A172 (cell line): ENCODE measurements at regions not wholly inside any gene's neighbourhood (a gene's known extent, or its start where the extent isn't known, plus 50 kb on each side); places are given as distances from the start of the nearest gene placed in this dataset.
"Not testable (repeated sequence)": the region's sequence is repeated elsewhere in the genome, so short reads cannot be mapped to it uniquely, and the experiment has no call there.

Experiments
- DNase-seq: peaks from one replicate; pipeline ENCODE4 v3.0.0-alpha.2; 2015; ENCODE audit warnings: low spot score

DNA sequence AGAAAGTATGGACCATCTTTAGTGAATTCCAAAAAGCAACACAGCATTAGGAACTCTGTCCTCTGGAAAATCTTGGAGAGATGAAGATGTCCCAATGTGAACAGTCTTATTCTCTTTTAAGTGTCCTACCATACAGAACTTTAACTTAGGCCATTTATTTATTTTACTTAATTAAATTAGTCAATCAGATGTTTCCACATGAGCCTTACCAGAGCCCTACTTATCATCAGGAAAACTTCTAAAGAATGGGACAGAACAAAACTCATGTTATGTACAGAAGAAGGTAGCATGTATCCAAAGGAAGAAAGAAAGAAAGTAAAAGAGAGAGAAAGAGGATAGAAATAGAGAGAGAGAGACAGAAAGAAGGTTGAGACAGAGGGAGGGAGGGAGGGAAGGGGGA is 276.4 kb downstream of the ETV1 start:
- no peak for DNase-seq

DNA sequence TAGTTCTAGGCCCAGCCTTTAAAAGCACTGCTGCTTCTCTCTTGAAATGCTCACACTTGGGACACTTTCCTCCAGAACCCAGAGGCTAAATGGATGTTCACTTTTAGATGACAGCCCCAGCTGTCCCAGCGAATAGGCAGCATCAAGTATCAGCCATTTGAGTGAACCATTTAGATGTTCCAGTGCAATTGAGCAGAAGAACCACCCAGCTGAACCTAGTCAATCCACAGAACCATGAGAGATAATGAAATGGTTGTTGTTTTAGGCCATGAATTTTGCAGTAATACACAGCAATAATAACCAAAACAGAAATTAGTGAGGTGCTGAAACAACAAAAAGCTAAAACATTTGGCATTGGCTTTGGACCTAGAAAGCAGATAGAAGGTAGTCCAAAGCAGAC is 273.9 kb downstream of the ETV1 start:
- DNase-seq: no peak

DNA sequence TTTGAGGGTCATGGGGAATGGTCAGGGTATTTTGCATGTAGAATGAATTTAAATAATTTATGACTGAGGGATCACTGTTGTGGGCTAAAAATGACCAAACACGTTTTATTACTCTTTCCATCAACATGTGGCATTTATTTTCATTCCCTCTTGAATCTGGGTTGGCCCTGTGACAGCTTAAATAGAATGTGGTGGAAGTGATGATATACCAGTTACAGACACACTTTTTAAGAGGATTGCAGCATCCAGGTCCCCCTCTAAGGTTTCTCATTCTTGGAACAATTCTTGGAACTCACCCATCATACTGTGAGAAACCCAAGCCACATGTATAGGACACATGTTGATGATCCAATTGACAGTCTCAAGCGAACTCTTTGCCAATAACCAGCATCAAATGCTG is 272.4 kb downstream of the ETV1 start:
- DNase-seq: no peak

DNA sequence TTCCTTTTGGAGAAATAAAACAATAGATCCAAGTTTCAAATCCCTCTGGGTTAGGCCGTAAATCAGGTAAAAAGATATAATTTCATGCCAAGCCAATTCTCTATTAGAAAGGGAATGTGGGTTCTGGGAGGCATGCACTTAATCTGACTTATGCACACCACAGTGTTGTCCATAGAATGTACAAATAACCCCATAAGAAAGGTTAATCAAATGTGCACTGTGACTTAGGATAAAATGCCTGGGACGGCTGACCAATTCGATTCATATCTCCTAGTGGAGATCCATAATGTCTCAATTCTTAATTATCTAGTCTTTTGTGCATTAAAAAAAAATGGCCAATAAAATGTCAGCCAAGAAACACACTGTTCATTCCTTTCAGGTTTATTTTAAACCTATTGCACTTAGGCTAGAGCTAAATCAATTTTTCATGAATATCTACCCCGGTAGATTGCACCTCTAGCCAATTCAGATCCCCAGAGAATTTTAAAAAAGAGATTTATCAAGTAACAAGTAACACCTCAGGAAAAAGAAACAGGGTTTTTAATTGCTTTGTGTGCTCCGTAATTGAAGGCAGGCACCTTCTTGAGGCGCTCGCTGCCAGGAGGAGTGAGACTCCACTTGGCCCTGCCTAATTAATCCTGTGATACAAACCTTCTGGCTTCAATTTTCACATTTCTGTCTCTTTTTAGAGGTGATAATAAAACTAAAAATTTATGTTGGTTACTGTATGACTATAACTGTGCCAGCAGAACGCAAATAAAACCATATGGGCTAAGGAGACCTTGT is 265.1 kb downstream of the ETV1 start:
- DNase-seq: no peak

DNA sequence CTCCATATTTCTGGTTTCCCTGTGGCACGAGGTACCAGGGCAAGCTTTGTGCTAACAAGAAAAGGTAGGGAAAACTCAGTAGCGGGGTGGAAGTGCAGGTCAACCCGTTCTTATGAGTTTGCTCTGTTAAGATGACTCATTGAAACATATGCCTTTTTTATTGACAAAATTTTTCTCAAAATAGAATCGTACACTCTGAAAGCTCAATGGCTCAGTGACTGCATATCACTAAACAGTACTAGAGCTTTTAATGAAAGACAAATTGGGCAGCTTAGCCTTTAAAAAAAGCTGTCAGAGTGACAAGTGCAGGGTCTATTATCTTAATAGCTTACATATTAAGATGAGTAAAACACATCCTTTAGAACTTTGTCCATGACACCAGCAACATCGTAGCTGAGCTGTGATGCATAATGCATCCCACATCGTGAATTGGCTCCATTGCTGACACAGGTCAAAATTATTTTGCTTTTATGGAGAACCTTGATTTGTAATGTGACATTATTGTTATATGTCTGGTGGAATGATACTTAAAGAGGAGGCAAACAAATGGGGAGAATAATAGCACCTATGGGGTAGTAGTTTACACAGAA is 264.4 kb downstream of the ETV1 start:
- DNase-seq: no peak

DNA sequence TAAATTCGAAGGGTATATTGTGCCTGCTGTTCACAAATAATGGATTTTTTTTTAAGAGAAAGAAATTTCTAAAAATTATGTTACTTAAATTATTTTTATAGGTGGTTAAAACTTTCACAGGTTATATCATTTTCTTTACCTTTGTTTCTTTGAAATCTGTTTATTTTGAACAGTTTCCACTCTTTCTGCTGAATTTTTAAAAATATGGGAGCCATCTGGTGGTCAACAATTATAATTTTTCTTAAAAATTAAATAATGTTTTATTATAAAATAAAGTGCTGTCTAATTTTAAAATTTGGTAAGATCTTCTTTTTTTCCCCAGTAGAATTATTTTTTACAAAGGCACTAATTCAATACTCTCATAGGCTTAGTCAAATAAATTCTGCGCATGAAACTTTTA is 263.9 kb downstream of the ETV1 start:
- DNase-seq: no peak

DNA sequence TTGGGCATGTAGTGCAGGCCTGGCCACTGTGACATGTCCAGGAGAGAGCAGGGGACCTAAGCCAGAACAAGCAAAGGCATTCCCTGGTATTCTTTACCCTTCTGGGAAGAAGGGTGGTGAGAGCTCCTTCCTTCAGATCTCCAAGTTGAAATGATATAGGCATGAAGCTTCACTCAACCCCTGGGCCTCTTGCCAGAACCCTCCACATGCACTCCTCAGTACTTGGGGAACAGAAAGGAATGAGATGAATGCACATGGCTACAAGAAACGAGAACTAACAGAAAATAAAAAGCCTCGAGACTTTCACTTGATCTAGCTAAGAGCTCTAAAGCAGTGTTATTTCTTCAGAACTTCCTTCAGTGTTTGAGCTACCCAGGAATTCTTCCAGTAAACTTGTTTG is 262.2 kb downstream of the ETV1 start:
- DNase-seq: no peak

DNA sequence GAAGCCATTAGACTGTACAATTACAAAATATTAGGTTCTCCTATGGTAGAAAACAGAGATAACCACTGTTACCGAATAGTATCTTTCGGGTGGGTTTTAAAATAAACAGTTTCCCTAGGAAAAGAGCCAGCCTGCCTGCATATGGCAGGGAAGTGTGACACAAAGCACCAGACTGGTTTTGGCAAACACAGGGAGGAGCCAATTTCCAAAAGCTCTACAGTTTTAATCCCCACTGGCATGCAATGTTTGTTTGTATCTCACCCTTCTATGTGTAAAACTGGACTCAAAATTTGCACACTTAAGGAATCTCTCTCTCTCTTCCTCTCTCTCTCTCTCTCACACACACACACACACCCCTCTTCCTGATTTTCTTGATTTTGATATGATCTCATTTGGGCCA is 261.7 kb downstream of the ETV1 start:
- DNase-seq: no peak

DNA sequence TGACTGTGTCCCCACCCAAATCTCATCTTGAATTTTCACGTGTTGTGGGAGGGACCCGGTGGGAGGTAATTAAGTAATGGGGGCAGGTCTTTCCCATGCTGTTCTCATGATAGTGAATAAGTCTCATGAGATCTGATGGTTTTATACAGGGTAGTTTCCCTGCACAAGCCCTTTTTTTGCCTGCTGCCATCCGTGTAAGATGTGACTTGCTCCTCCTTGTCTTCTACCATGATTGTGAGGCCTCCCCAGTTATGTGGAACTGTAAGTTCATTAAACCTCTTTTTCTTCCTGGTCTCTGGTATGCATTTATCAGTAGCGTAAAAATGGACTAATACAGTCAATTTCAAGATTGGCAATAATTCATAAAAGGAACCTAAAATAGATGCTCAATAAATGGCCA is 261.0 kb downstream of the ETV1 start:
- DNase-seq: not testable (repeated sequence)

DNA sequence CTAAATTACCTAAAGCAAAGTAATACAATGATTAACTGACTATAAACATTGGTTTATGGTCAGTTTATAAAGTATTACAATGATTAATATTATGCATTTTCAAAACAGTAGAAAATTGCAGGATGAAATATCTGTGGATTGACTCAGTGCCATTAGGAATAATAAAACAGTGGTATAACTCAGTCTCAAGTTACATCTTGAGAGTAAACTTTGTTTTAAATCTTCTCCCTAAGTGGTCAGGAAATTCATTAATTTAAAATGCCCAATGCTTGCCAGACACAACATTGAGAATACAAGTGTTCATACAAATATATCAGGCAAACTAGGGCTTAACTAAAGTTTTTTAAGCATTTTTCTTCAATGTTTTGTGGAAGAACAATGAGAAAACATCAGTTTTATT is 257.8 kb downstream of the ETV1 start:
- DNase-seq: no peak

DNA sequence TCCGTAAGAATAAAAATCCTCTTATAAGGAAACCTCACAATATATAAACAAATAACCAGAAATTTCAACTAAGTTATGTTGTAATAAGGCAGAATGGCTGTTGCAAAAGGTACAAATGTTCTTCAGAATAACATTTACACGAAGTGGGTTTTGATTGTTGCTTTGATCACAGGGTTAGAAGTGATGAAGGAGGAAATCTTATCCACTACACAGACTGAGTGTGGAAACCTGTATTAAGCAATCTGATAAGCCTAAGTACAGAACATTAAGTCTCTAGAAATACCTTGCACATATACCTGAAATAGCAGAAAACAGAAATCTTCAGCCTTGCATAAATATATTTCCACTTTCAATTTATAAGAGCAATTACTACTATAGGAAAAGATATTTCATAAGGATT is 251.9 kb downstream of the ETV1 start:
- DNase-seq: no peak

DNA sequence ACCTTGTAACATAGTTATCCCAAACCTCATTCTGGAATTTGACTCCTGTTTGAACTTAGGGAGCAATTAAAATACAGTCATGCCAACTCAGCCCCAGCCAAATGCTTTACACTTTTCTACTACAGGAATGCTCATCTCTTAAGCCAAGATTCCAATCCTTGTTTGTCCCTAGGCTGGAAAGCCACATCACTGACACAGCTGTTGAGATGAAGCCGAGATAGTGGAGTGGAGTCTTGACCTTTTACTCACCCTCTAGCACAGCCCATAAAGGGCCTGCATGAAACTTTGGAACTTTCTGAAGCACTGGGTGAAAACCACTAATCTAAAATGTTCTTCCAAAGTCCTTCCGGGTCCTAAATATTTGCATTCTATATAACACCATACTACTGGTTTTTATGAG is 247.3 kb downstream of the ETV1 start:
- DNase-seq: peak; percentile 93

DNA sequence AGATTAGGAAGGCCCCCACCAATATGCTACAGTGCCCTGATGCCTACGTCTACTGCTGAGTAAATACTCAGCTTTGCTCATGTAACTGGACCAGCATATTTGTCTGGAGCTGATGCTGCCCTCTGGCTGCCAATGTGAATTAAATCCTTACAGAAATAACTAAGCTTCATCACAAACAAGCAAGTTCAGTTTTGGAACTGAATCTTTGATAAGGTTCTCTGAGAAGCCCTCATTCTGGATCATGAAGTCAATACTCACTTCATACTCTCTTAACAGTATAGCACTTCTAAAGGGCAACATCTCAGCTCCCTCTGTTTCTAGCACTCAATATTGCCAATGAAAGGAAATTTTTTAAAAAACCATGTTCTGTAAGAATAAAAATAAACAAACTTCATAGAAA is 246.7 kb downstream of the ETV1 start:
- DNase-seq: peak; percentile 67

DNA sequence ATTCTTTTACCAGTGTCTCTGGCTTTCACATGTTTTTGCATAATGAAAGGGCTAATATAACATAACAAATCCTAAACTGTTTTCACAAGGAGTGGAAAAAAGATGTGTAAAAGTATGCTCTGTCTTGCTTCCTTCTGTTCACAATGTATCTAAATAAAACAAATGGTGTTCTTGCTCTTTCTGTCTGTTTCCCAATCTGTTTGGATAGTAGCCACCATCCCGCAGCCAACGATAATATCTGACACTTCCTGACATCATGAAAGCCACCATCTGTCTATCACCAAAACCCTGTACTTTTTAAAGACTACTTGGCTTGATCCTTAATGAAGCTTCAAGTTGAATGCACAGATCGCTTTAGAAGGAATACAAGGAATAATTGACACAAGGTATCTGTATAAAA is 246.2 kb downstream of the ETV1 start:
- DNase-seq: no peak

DNA sequence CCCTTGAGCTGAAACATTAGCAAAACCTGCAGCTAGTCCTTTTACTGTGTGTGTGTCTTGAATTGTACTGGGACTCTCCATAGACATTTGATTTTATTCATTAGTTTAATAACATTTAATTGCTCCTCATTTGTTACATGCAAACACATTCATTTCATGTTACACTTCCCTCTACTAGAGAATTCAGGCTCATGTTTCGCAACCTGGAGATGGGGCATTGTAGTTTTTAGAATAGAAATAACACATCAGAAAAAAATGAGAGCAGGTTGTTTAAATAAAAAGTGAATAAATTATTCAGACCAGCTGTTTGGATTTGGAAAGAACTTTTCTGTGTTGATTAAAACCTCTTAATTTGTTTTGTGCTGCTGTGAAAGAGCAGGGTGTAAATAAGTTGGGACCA is 243.9 kb downstream of the ETV1 start:
- DNase-seq: no peak

DNA sequence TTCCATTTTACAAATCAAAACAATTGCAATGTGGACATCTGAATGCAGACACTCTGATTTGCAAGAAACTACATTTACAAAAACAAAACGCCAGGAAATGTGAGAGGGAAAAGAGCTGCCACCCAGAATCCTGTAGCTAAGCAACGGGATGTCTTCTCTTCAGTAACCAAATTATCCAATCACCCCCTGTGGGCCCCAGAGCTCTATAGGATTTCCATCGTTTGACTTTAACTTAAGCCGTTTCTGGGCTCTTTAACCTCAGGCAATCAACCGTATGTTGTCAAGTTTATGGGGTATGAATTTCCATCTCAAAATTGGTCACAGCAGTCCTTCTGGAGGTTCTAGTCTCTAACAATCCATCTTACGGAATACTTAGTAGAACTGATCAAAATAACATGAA is 240.5 kb downstream of the ETV1 start:
- DNase-seq: no peak

DNA sequence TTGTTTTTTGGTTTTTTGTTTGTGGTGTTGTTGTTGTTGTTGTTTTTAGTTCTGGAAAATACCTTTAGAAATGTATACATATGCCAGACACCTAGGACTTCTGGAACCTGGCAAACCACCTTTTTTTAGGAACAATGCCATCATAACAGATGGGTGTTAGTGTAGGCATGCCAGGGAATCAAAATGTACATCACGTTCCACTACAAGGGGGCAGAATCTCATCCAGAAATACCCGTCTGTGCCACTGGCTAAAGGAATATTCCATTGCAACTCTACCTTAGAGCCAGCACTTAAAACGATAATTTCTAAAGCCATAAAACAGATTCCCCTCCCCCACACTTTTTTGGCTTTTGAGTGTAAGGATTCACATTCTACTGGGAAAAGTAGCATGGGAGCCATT is 239.8 kb downstream of the ETV1 start:
- no peak for DNase-seq

DNA sequence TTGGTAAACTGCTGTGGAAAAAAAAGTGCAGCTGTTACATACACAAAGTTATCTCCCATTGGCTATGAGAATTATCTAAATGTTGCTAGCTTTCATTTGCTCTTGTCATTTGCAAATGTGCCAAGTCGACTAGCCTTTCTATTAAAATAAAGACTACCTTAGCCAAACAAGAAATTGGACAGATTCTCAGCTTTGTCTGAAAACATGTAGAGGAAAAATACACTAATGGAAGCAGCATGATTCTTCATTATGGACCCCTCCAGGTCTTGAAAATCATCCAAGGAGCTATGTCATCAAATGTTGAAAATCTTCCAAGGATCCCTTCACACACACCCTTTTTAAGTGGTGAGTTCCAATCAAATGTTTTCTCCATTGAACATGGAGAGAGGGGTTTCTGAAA is 237.7 kb downstream of the ETV1 start:
- DNase-seq: no peak

DNA sequence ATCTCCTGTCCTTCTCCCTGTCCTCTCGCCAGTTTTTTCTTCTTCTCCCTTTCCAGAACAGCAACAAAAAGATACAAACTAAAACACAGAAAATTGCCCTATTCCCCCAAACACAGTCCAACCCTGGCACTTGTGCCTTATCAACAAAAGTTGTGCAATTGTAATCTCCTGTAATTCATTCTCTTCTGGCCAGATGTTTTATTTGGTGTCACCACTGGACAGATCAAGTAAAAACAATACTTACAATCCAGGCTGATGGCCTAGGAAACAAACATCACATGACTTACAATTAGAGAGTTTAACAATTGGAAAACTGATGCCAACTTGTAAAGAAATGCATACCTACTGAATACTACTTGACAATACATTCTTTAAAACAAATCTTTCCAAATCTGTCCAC is 231.6 kb downstream of the ETV1 start:
- no peak for DNase-seq

DNA sequence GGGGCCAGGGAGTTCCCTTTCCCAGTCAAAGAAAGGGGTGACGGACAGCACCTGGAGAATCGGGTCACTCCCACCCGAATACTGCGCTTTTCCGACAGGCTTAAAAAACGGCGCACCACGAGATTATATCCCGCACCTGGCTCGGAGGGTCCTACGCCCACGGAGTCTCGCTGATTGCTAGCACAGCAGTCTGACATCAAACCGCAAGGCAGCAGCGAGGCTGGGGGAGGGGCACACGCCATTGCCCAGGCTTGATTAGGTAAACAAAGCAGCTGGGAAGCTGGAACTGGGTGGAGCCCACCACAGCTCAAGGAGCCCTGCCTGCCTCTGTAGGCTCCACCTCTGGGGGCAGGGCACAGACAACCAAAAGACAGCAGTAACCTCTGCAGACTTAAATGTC is 223.6 kb downstream of the ETV1 start:
- DNase-seq: not testable (repeated sequence)

DNA sequence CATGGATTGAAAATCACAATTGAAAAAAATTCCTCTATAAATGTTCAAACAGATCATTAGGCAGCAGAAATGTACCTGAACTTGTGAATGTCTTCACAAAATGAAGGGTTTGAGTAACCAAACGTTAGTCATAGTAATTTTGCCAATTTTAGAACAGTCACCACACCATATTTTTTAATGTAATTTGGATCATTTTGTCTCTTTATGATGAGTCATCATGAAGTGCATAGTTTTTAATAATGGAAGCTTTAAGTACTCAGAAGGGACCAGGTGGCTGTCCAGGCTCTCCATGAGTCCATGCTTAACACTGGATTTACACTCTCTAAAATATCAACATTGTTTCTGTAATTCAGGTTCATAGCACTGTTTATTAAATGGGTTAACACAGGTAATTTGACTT is 219.2 kb downstream of the ETV1 start:
- DNase-seq: no peak

DNA sequence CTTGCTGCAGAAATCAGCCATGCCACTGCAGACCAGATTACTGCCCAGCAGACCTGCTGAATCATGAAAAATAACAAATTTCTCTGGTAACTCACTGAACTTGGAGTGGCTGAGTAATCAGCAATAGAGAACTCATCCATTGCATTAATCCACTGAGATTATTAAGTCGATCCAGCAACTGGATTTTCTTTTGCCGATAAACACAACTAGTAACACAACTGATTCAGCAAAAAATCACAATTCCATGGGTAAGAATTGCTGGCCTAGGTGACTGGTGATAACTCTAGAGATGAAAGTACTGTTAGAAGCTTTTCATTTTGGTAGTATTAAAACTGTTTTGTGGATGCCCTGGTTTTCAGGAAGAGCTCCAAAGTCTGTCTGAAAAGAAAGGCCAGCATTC is 214.5 kb downstream of the ETV1 start:
- no peak for DNase-seq

DNA sequence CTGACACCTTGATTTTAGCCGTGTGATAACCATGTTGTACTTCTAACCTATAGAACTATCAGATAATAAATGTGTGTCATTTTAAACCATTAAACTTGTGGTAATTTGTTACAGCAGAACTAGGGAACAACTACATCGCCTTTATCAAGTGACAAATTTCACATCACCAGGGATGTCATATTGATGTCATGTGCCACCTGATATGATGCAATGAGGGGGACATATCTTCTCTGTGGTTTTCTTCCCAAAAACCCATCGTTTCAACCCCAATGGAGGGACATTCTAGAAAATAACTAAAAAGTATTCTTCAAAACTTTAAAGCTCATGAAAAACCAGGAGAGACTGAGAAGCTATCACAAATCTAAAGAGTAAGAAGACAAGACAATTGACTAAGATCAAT is 212.2 kb downstream of the ETV1 start:
- no peak for DNase-seq

DNA sequence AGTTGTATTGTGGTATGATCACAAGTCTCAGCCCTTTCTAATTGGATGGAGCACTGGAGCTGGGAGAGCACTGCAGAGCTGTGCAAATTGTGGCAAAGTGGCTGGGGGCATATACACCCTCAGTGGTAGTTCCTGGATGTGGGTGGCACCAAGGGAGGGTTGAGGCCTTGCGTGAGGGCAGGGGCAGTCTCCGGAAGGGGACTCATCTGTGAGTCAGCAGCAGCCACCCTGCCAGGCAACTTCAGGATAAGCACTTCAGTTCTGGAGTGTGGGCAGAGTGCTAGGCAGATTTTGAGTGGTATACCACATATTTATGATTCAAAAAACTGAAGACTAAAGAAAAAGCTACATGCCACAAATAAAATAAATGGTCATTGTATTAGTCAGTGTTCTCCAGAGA is 210.5 kb downstream of the ETV1 start:
- DNase-seq: peak; percentile 78
